ENCODE measurements at regions not wholly inside any gene's neighbourhood (a gene's known extent, or its start where the extent isn't known, plus 50 kb on each side); places are given as distances from the start of the nearest gene placed in this dataset.

- TF ChIP-seq GATA2 (IDR thresholded peaks at IDR 0.05; ENCODE audit: low read depth, low read length) (no peak), GATA3 (IDR thresholded peaks at IDR 0.05; ENCODE audit: low read depth, low read length) (no peak)
These were observed 50.3 kb upstream of the BTBD3 start for GRCh38 chr20:11867291-11867919.

Data from SH-SY5Y (cell line).